Liver (tissue), 3 donors: ENCODE measurements at regions not wholly inside any gene's neighbourhood (a gene's known extent, or its start where the extent isn't known, plus 50 kb on each side); places are given as distances from the start of the nearest gene placed in this dataset.

Experiments
- CTCF ChIP-seq: fragments of 150-350 bp; IDR thresholded peaks from 2 replicates; pipeline ENCODE4 v1.5.1; 2017; ENCODE audit warnings: improper control_type of control experiment, low read depth, low read length; ENCODE audit not compliant: missing input control
- EGR1 ChIP-seq, 2 donors: IDR thresholded peaks; 2 replicates each; pipeline ENCODE4 v1.6.1; 2016 to 2018; ENCODE audit warnings: antibody characterized with exemption in 2 of 2, low read depth in 2 of 2
- FOXA1 ChIP-seq: IDR thresholded peaks from 2 replicates; pipeline ENCODE4 v1.6.1; 2016; ENCODE audit warnings: antibody characterized with exemption
- FOXA2 ChIP-seq: IDR thresholded peaks from 2 replicates; pipeline ENCODE4 v1.6.1; 2016; ENCODE audit warnings: antibody characterized with exemption
- GABPA ChIP-seq, 2 donors: IDR thresholded peaks in 1 of 2; conservative IDR thresholded peaks in 1 of 2; 2 replicates each; pipeline ENCODE4 v1.6.1; 2016; ENCODE audit warnings: antibody characterized with exemption in 2 of 2, mild to moderate bottlenecking in 1 of 2, moderate library complexity in 1 of 2
- HNF4A ChIP-seq, 2 donors: conservative IDR thresholded peaks; 2 replicates each; pipeline ENCODE4 v1.6.1; 2016; ENCODE audit warnings: antibody characterized with exemption in 2 of 2, mild to moderate bottlenecking in 2 of 2
- MAX ChIP-seq: IDR thresholded peaks from 2 replicates; pipeline ENCODE4 v1.6.1; 2016; ENCODE audit warnings: antibody characterized with exemption
- RAD21 ChIP-seq, 2 donors: IDR thresholded peaks; 2 replicates each; pipeline ENCODE4 v1.6.1; 2016; ENCODE audit warnings: antibody characterized with exemption in 2 of 2, mild to moderate bottlenecking in 2 of 2
- REST ChIP-seq: IDR thresholded peaks from 2 replicates; pipeline ENCODE4 v1.6.1; 2016; ENCODE audit warnings: antibody characterized with exemption, mild to moderate bottlenecking
- SP1 ChIP-seq: IDR thresholded peaks from 2 replicates; pipeline ENCODE4 v1.6.1; 2018; ENCODE audit warnings: antibody characterized with exemption, mild to moderate bottlenecking
- TAF1 ChIP-seq: conservative IDR thresholded peaks from 2 replicates; pipeline ENCODE4 v1.6.1; 2016; ENCODE audit warnings: antibody characterized with exemption, mild to moderate bottlenecking
- YY1 ChIP-seq: IDR thresholded peaks from 2 replicates; pipeline ENCODE4 v1.6.1; 2016; ENCODE audit warnings: antibody characterized with exemption, mild to moderate bottlenecking
- ZBTB33 ChIP-seq: IDR thresholded peaks from 2 replicates; pipeline ENCODE4 v1.6.1; 2016; ENCODE audit warnings: antibody characterized with exemption
- TF ChIP-seq, protein P1 (sequence below): IDR thresholded peaks from 2 replicates; pipeline ENCODE4 v1.6.1; 2016; ENCODE audit warnings: antibody characterized with exemption
- donor health status: healthy.
- donor health status: healthy.

- TF ChIP-seq ZBTB33 = no peak
- TF ChIP-seq CTCF = no peak
- TF ChIP-seq SP1 = no peak
- TF ChIP-seq MAX = no peak
- no peak for TF ChIP-seq YY1
- no peak for TF ChIP-seq GABPA (IDR thresholded peaks at IDR 0.05 in 1 of 2, conservative IDR thresholded peaks at IDR 0.05 in 1 of 2)
- TF ChIP-seq FOXA1 = no peak
- TF ChIP-seq REST = no peak
- no peak for TF ChIP-seq RAD21 (IDR thresholded peaks at IDR 0.05)
- no peak for TF ChIP-seq TAF1
- TF ChIP-seq, protein P1, sequence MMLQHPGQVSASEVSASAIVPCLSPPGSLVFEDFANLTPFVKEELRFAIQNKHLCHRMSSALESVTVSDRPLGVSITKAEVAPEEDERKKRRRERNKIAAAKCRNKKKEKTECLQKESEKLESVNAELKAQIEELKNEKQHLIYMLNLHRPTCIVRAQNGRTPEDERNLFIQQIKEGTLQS = no peak
- no peak for TF ChIP-seq EGR1 (IDR thresholded peaks at IDR 0.05; ENCODE audit: low read depth in 2 of 2)
- TF ChIP-seq FOXA2 = no peak
- TF ChIP-seq HNF4A (conservative IDR thresholded peaks at IDR 0.05) = no peak
Measured at GRCh38 chr10:78432583-78432982, 398.9 kb downstream of the RPS24 start.
